Omental fat pad (tissue), 3 donors: ENCODE measurements at regions not wholly inside any gene's neighbourhood (a gene's known extent, or its start where the extent isn't known, plus 50 kb on each side); places are given as distances from the start of the nearest gene placed in this dataset.

Experiments used
- ATAC-seq: fragments of 150-250 bp; one replicate; pipeline ENCODE4 v1.9.1; 2016; ENCODE audit warnings: mild to moderate bottlenecking, moderate library complexity; ENCODE audit not compliant: low FRiP score
- DNase-seq: peaks from one replicate; pipeline ENCODE4 v3.0.0-alpha.2; 2019; ENCODE audit warnings: low spot score
- CTCF ChIP-seq, 3 donors: fragments of 450-650 bp; IDR thresholded peaks; one replicate each; pipeline ENCODE4 v1.5.1; 2016 to 2017; ENCODE audit warnings: antibody characterized with exemption in 3 of 3, mild to moderate bottlenecking in 3 of 3, moderate library complexity in 2 of 3

GRCh38 chr18:53710080-53710479 lies 514.4 kb downstream of the MBD2 start:
- DNase-seq (no peak), ATAC-seq (no peak)
- TF ChIP-seq CTCF (IDR thresholded peaks at IDR 0.05): no peak

GRCh38 chr18:53702480-53702879 lies 522.0 kb downstream of the MBD2 start:
- ATAC-seq: no peak
- no peak for TF ChIP-seq CTCF (IDR thresholded peaks at IDR 0.05)
- DNase-seq: no peak

- DNase-seq (no peak), ATAC-seq (no peak)
- no peak for TF ChIP-seq CTCF (IDR thresholded peaks at IDR 0.05)
Measured at GRCh38 chr18:53701697-53702096, 522.8 kb downstream of the MBD2 start.

- DNase-seq (no peak), ATAC-seq (no peak)
- no peak for TF ChIP-seq CTCF (IDR thresholded peaks at IDR 0.05)
Measured at GRCh38 chr18:53698907-53699306, 525.6 kb downstream of the MBD2 start.

- DNase-seq (no peak), ATAC-seq (no peak)
- no peak for TF ChIP-seq CTCF (IDR thresholded peaks at IDR 0.05)
Measured at GRCh38 chr18:53689886-53690285, 534.6 kb downstream of the MBD2 start.

- DNase-seq (no peak), ATAC-seq (no peak)
- no peak for TF ChIP-seq CTCF (IDR thresholded peaks at IDR 0.05)
Measured at GRCh38 chr18:53686965-53687364, 537.5 kb downstream of the MBD2 start.

- DNase-seq (no peak), ATAC-seq (no peak)
- TF ChIP-seq CTCF (IDR thresholded peaks at IDR 0.05): no peak
Measured at GRCh38 chr18:53682796-53683195, 541.7 kb downstream of the MBD2 start.
